A673 (cell line): ENCODE measurements at regions not wholly inside any gene's neighbourhood (a gene's known extent, or its start where the extent isn't known, plus 50 kb on each side); places are given as distances from the start of the nearest gene placed in this dataset.

Experiments
- BruUV-seq: library from RNA; stranded (reverse); fragments of 400-500 nt; replicated peaks from 2 replicates; lab custom pipeline; 2021; lab: Mats Ljungman, UMichigan
- CTCF ChIA-PET: fragments of 300-600 bp; sonication (Branson Sonifier 250); formaldehyde crosslinking; loops from one replicate; lab custom pipeline; 2022; ENCODE audit warnings: antibody characterized with exemption; lab: Charles Lee
- POLR2A ChIA-PET: fragments of 300-600 bp; sonication (Branson Sonifier 250); formaldehyde crosslinking; loops from one replicate; lab custom pipeline; 2022; ENCODE audit warnings: antibody characterized with exemption; ENCODE audit not compliant: low non-redundant PET; lab: Charles Lee
- DNase-seq: peaks from one replicate; pipeline ENCODE4 v3.0.0-alpha.2; 2015; ENCODE audit warnings: low spot score
- H3K27ac ChIP-seq: fragments of 200-600 bp; sonication (generic); 2 replicates; pipeline ENCODE4 v1.5.1; 2016; ENCODE audit warnings: mixed run types, low read depth, mild to moderate bottlenecking, mixed read lengths, antibody characterized with exemption, low read length; ENCODE audit not compliant: poor library complexity, severe bottlenecking
- H3K27me3 ChIP-seq: fragments of 200-600 bp; sonication (generic); replicated peaks from 2 replicates; pipeline ENCODE4 v1.6.1; 2017; ENCODE audit warnings: mixed run types, low read depth, mild to moderate bottlenecking, mixed read lengths, antibody characterized with exemption, low read length; ENCODE audit not compliant: insufficient read depth, poor library complexity
- H3K36me3 ChIP-seq: fragments of 200-600 bp; sonication (generic); 2 replicates; pipeline ENCODE4 v1.6.1; 2016; ENCODE audit warnings: mixed run types, mild to moderate bottlenecking, mixed read lengths, antibody characterized with exemption, low read length; ENCODE audit not compliant: insufficient read depth, poor library complexity, severe bottlenecking
- H3K4me1 ChIP-seq: fragments of 200-600 bp; sonication (generic); 2 replicates; pipeline ENCODE4 v1.6.1; 2017; ENCODE audit warnings: mixed run types, mild to moderate bottlenecking, mixed read lengths, antibody characterized with exemption, low read length; ENCODE audit not compliant: insufficient read depth, poor library complexity, severe bottlenecking
- H3K4me3 ChIP-seq: fragments of 200-600 bp; sonication (generic); 2 replicates; pipeline ENCODE4 v1.5.1; 2016; ENCODE audit warnings: low read depth, mixed run types, mild to moderate bottlenecking, mixed read lengths, low read length; ENCODE audit not compliant: poor library complexity, severe bottlenecking
- H3K9me3 ChIP-seq: fragments of 200-600 bp; sonication (generic); 2 replicates; pipeline ENCODE4 v1.6.1; 2016; ENCODE audit warnings: mixed run types, low read depth, mild to moderate bottlenecking, mixed read lengths, antibody characterized with exemption, low read length; ENCODE audit not compliant: poor library complexity, severe bottlenecking
- CTCF ChIP-seq: fragments of 300-800, 200-600 bp; sonication (generic); conservative IDR thresholded peaks from 2 replicates; pipeline ENCODE4 v1.5.1; 2017; ENCODE audit warnings: low read depth, mild to moderate bottlenecking, antibody characterized with exemption, low read length, moderate library complexity, mixed read lengths
- EZH2 ChIP-seq: fragments of 200-600 bp; sonication (generic); IDR thresholded peaks from 2 replicates; pipeline ENCODE4 v1.6.1; 2017; ENCODE audit warnings: borderline replicate concordance, low read depth, mild to moderate bottlenecking, mixed read lengths, antibody characterized with exemption, low read length; ENCODE audit not compliant: poor library complexity, severe bottlenecking
- intact Hi-C: fragments of 100-400 bp; cut with micrococcal nuclease; formaldehyde crosslinking; loops from one replicate; pipeline ENCODE4 v1.10.0; 2022; ENCODE audit not compliant: unreplicated experiment

- TF ChIP-seq EZH2: no peak
- no peak for TF ChIP-seq CTCF
- CTCF ChIA-PET: no interaction called here
These were observed 100.1 kb upstream of the C1orf174 start for GRCh38 chr1:3999941-4000735.

GRCh38 chr1:4000811-4001251 lies 100.8 kb upstream of the C1orf174 start:
- ChIA-PET POLR2A (no interaction called here), CTCF (no interaction called here)
- no peak for DNase-seq
- intact Hi-C loops: no loop called here
- H3K4me3 ChIP-seq: no peak overlapping the region
- no peaks in the 10 kb centered on the region for H3K9me3 ChIP-seq
- no peak overlapping the region for H3K27ac ChIP-seq
- H3K27me3 ChIP-seq: peaks cover 44% of the 10 kb centered on the region
- no peak for TF ChIP-seq CTCF
- no peak for TF ChIP-seq EZH2
- no peaks in the 10 kb centered on the region for H3K4me1 ChIP-seq
- no TSS peak for BruUV-seq
- no peaks in the 10 kb centered on the region for H3K36me3 ChIP-seq

More at GRCh38 chr1:3999941-4000735, 100.1 kb upstream of the C1orf174 start:
- Histone ChIP-seq H3K9me3 (no peaks in the 10 kb centered on the region), H3K4me1 (no peaks in the 10 kb centered on the region), H3K4me3 (no peak overlapping the region), H3K27me3 (peaks cover 51% of the 10 kb centered on the region), H3K36me3 (no peaks in the 10 kb centered on the region), H3K27ac (no peak overlapping the region)
- DNase-seq: no peak
- POLR2A ChIA-PET: no interaction called here
- intact Hi-C loops: no loop called here
- BruUV-seq: no TSS peak

DNA sequence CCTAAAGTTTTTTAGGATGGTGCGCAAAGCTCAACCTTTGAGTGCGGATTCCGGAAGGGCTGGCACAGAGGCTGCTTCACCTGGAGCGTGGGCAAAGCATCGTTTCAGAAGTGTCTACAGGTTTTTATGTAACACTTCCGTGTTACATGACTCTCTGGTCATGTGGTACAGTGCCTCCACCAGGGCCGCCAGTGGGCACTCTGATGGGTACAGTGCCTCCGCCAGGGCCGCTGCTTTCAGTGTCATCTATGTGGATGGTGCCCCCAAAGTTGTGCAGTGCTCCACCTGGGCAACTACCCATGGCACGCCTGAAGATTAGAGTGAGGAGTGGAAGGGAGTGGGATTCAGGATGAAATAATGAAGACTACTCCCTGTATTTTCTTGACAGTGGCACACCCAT lies 101.4 kb upstream of the C1orf174 start:
- H3K27me3 ChIP-seq: peaks cover 38% of the 10 kb centered on the region
- no TSS peak for BruUV-seq
- no peak overlapping the region for H3K27ac ChIP-seq
- H3K9me3 ChIP-seq: no peaks in the 10 kb centered on the region
- H3K4me3 ChIP-seq: no peak overlapping the region
- intact Hi-C loops: no loop called here
- DNase-seq: no peak
- ChIA-PET POLR2A (no interaction called here), CTCF (no interaction called here)
- H3K36me3 ChIP-seq: no peaks in the 10 kb centered on the region
- no peaks in the 10 kb centered on the region for H3K4me1 ChIP-seq
- TF ChIP-seq EZH2: no peak
- TF ChIP-seq CTCF: no peak
